ENCODE measurements at regions not wholly inside any gene's neighbourhood (a gene's known extent, or its start where the extent isn't known, plus 50 kb on each side); places are given as distances from the start of the nearest gene placed in this dataset.
A peak's percentile ranks its signal among the peaks of the same experiment; 100 is the strongest.

- DNase-seq (ENCODE audit: low read depth, low spot score) = no peak
- H3K27ac Mint-ChIP-seq (ENCODE audit: unreplicated experiment) = peak overlapping the region; percentile 87
Observed at GRCh38 chr2:103529798-103530502, 768.1 kb downstream of the TMEM182 start.

GRCh38 chr2:103552775-103553174 lies 790.9 kb downstream of the TMEM182 start:
- no peaks in the 10 kb centered on the region for H3K27me3 Mint-ChIP-seq (ENCODE audit: low read depth)
- H3K27ac Mint-ChIP-seq (ENCODE audit: unreplicated experiment) = no peak overlapping the region
- DNase-seq (ENCODE audit: low read depth, low spot score) = no peak
- no peak for TF ChIP-seq CTCF (conservative IDR thresholded peaks at IDR 0.05)
- H3K9me3 Mint-ChIP-seq = peaks cover 19% of the 10 kb centered on the region
- no peak overlapping the region for H3K4me3 Mint-ChIP-seq
- peaks cover 12% of the 10 kb centered on the region for H3K36me3 Mint-ChIP-seq (ENCODE audit: low read depth)
- H3K4me1 Mint-ChIP-seq = no peaks in the 10 kb centered on the region

More at GRCh38 chr2:103529798-103530502, 768.1 kb downstream of the TMEM182 start:
- no peaks in the 10 kb centered on the region for H3K27me3 Mint-ChIP-seq (ENCODE audit: low read depth)
- peaks cover 24% of the 10 kb centered on the region for H3K4me1 Mint-ChIP-seq
- no peak overlapping the region for H3K4me3 Mint-ChIP-seq
- TF ChIP-seq CTCF (conservative IDR thresholded peaks at IDR 0.05) = no peak
- H3K9me3 Mint-ChIP-seq = peaks cover 14% of the 10 kb centered on the region
- no peaks in the 10 kb centered on the region for H3K36me3 Mint-ChIP-seq (ENCODE audit: low read depth)

GRCh38 chr2:103594823-103595222 lies 833.0 kb downstream of the TMEM182 start:
- TF ChIP-seq CTCF (conservative IDR thresholded peaks at IDR 0.05) = no peak
- no peaks in the 10 kb centered on the region for H3K27me3 Mint-ChIP-seq (ENCODE audit: low read depth)
- no peaks in the 10 kb centered on the region for H3K4me1 Mint-ChIP-seq
- H3K36me3 Mint-ChIP-seq (ENCODE audit: low read depth) = peaks cover 26% of the 10 kb centered on the region
- DNase-seq (ENCODE audit: low read depth, low spot score) = no peak
- H3K27ac Mint-ChIP-seq (ENCODE audit: unreplicated experiment) = no peak overlapping the region
- no peak overlapping the region for H3K4me3 Mint-ChIP-seq
- peaks cover 37% of the 10 kb centered on the region for H3K9me3 Mint-ChIP-seq

GRCh38 chr2:103605071-103605780 lies 843.4 kb downstream of the TMEM182 start:
- Mint-ChIP-seq H3K27me3 (ENCODE audit: low read depth) (no peaks in the 10 kb centered on the region), H3K4me1 (peaks cover 3% of the 10 kb centered on the region), H3K27ac (ENCODE audit: unreplicated experiment) (no peak overlapping the region), H3K9me3 (peaks cover 19% of the 10 kb centered on the region), H3K36me3 (ENCODE audit: low read depth) (peaks cover 6% of the 10 kb centered on the region), H3K4me3 (no peak overlapping the region)
- DNase-seq (ENCODE audit: low read depth, low spot score) = no peak
- TF ChIP-seq CTCF (conservative IDR thresholded peaks at IDR 0.05) = no peak

GRCh38 chr2:103615611-103616105 lies 853.8 kb downstream of the TMEM182 start:
- Mint-ChIP-seq H3K9me3 (peaks cover 4% of the 10 kb centered on the region), H3K4me3 (no peak overlapping the region)

More at GRCh38 chr2:103615611-103616105, 853.8 kb downstream of the TMEM182 start:
- Mint-ChIP-seq H3K36me3 (ENCODE audit: low read depth) (peaks cover 8% of the 10 kb centered on the region), H3K27me3 (ENCODE audit: low read depth) (no peaks in the 10 kb centered on the region), H3K4me1 (no peaks in the 10 kb centered on the region), H3K27ac (ENCODE audit: unreplicated experiment) (no peak overlapping the region)
- TF ChIP-seq CTCF (conservative IDR thresholded peaks at IDR 0.05) = no peak
- DNase-seq (ENCODE audit: low read depth, low spot score) = no peak
